ENCODE measurements at regions not wholly inside any gene's neighbourhood (a gene's known extent, or its start where the extent isn't known, plus 50 kb on each side); places are given as distances from the start of the nearest gene placed in this dataset.

DNA sequence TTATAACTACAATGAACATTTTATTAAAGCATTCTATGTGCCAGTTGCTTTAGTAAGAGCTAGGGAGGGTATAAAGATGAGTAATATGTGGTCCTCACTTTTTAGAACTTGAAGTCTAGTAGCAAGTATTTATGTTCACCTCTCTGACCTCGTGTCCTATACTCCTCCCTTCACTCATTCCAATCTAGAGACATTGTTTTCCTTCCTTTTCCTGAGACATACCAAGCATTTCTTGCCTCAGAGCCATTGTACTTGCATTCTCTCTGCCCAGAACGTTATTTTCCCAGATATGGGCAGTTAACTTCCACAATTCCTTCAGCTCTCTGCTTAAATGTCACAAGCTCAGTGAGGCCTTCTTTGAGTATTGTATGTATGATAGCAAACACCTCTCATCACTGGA lies 408.6 kb downstream of the PDCD6IP start:
- intact Hi-C loops (cut with DNase I) = no loop called here
- H3K4me1 ChIP-seq = no peaks in the 10 kb centered on the region

DNA sequence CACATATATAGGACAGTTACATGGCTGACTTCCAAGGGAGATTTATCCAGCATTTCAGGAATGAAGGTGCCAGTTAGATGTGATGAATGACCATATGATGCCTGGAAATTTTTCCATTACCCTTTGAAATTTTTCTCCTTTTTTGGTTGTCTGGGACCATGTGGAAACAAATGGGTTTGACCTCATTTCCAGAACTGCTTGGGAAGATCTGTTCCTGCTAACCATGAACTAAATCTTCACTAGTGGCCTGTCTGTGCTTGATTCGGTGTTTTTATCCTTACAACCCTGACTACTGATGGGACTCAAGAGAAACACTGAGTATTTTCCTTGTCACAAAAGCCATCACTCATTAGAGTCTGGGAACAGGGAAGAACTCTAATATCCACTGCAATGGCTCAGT lies 409.4 kb downstream of the PDCD6IP start:
- no peaks in the 10 kb centered on the region for H3K36me3 ChIP-seq
- no peaks in the 10 kb centered on the region for H3K27me3 ChIP-seq
- no peak overlapping the region for H3K4me3 ChIP-seq (replicated peaks in 1 of 3)
- intact Hi-C loops (cut with DNase I) = no loop called here
- DNase-seq = no peak
- 62 to 79% methylated on average over 1 of the region's 1 CpG for WGBS, 2 donors
- TF ChIP-seq, protein P1, sequence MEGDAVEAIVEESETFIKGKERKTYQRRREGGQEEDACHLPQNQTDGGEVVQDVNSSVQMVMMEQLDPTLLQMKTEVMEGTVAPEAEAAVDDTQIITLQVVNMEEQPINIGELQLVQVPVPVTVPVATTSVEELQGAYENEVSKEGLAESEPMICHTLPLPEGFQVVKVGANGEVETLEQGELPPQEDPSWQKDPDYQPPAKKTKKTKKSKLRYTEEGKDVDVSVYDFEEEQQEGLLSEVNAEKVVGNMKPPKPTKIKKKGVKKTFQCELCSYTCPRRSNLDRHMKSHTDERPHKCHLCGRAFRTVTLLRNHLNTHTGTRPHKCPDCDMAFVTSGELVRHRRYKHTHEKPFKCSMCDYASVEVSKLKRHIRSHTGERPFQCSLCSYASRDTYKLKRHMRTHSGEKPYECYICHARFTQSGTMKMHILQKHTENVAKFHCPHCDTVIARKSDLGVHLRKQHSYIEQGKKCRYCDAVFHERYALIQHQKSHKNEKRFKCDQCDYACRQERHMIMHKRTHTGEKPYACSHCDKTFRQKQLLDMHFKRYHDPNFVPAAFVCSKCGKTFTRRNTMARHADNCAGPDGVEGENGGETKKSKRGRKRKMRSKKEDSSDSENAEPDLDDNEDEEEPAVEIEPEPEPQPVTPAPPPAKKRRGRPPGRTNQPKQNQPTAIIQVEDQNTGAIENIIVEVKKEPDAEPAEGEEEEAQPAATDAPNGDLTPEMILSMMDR (IDR thresholded peaks at IDR 0.05) = no peak
- no peak for TF ChIP-seq POLR2A (IDR thresholded peaks at IDR 0.05)
- H3K9me3 ChIP-seq = no peaks in the 10 kb centered on the region
- no peaks in the 10 kb centered on the region for H3K4me1 ChIP-seq
- no peak overlapping the region for H3K27ac ChIP-seq

More for the DNA sequence above, 408.6 kb downstream of the PDCD6IP start:
- TF ChIP-seq, protein P1 (IDR thresholded peaks at IDR 0.05) = no peak
- TF ChIP-seq POLR2A (IDR thresholded peaks at IDR 0.05) = no peak
- 24 to 25% methylated on average over 2 of the region's 2 CpGs for WGBS, 2 donors
- Histone ChIP-seq H3K27me3 (no peaks in the 10 kb centered on the region), H3K9me3 (no peaks in the 10 kb centered on the region), H3K4me3 (replicated peaks in 1 of 3) (no peak overlapping the region), H3K27ac (no peak overlapping the region), H3K36me3 (no peaks in the 10 kb centered on the region)
- DNase-seq = no peak

DNA sequence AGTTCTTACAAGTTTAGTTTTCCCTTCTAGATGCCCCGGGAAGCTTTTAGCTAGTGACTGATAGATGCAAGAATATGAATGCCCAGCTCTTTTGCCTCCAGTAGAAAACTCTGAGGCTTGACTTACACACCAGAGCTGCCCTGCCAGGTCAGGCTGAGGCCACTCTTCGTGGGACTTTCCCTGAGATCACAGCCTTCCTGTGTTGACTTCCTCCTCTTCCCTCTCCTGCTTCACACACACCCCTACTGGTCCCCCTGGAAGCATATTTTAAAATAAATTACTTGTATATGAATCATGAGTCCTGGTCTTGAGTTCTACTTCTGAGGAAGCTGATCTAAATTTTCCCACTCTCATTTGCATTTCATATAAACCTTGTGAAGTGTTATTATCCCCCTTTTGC lies 413.7 kb downstream of the PDCD6IP start:
- no peak overlapping the region for H3K27ac ChIP-seq
- H3K9me3 ChIP-seq = no peaks in the 10 kb centered on the region
- H3K4me1 ChIP-seq = no peaks in the 10 kb centered on the region
- H3K27me3 ChIP-seq = no peaks in the 10 kb centered on the region
- intact Hi-C loops (cut with DNase I) = no loop called here
- WGBS, 2 donors = 55 to 68% methylated on average over 2 of the region's 2 CpGs
- H3K36me3 ChIP-seq = no peaks in the 10 kb centered on the region
- no peak for TF ChIP-seq POLR2A (IDR thresholded peaks at IDR 0.05)
- TF ChIP-seq, protein P1 (IDR thresholded peaks at IDR 0.05) = no peak
- no peak overlapping the region for H3K4me3 ChIP-seq (replicated peaks in 1 of 3)
- no peak for DNase-seq

DNA sequence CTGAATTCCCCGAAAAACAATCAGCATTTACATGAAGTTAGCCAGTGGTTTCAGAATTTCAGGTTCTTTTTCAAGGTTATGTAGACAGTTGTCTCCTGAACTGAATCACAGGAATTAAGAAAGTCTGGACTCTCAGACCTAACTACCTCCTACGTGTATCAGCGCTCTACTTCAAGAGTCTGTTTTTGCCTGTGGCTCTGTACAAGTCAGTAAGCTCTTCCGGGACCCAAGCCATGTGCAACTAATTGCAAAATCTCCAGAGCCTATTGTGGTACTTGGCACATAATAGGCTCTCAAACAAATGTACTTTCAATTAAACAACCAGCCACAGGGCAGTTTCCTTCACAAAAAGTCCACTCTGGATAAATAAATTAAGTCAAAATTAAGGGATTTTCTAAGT lies 414.2 kb downstream of the PDCD6IP start:
- peak; percentile 6 to 8 for DNase-seq
- no peak overlapping the region for H3K27ac ChIP-seq
- H3K4me1 ChIP-seq = no peaks in the 10 kb centered on the region
- no peaks in the 10 kb centered on the region for H3K36me3 ChIP-seq
- no peak for TF ChIP-seq POLR2A (IDR thresholded peaks at IDR 0.05)
- TF ChIP-seq, protein P1 (IDR thresholded peaks at IDR 0.05) = no peak
- intact Hi-C loops (cut with DNase I) = no loop called here
- H3K27me3 ChIP-seq = no peaks in the 10 kb centered on the region
- 54 to 65% methylated on average over 4 of the region's 4 CpGs for WGBS, 2 donors
- H3K9me3 ChIP-seq = no peaks in the 10 kb centered on the region
- H3K4me3 ChIP-seq (replicated peaks in 1 of 3) = no peak overlapping the region

DNA sequence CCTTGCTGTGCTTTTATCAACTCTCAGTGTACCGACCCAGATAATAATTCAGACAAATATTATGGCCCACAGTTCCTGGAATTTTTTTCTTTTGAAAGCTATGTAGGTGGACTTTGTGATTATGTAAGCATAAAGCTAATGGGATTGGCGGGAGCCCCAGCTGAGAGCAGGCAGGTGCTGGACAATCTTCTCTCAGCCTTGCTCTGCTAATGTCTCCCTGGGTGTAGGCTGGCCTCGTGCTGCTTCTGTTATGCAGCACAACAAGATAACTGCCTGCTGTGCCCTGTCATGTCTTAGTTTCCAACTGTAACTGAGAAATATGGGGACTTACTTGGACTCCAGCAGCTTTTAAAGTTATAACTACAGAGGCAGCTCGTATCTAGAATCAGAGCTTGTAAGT lies 415.0 kb downstream of the PDCD6IP start:
- no peaks in the 10 kb centered on the region for H3K27me3 ChIP-seq
- no peaks in the 10 kb centered on the region for H3K4me1 ChIP-seq
- DNase-seq = no peak
- intact Hi-C loops (cut with DNase I) = no loop called here
- no peak overlapping the region for H3K27ac ChIP-seq
- no peak overlapping the region for H3K4me3 ChIP-seq (replicated peaks in 1 of 3)
- TF ChIP-seq, protein P1 (IDR thresholded peaks at IDR 0.05) = no peak
- no peak for TF ChIP-seq POLR2A (IDR thresholded peaks at IDR 0.05)
- H3K9me3 ChIP-seq = no peaks in the 10 kb centered on the region
- no peaks in the 10 kb centered on the region for H3K36me3 ChIP-seq
- WGBS, 2 donors = 73 to 74% methylated on average over 4 of the region's 4 CpGs
